H1 (cell line): ENCODE measurements at regions not wholly inside any gene's neighbourhood (a gene's known extent, or its start where the extent isn't known, plus 50 kb on each side); places are given as distances from the start of the nearest gene placed in this dataset.
A peak's percentile ranks its signal among the peaks of the same experiment; 100 is the strongest.

Experiments
- CTCF ChIA-PET: fragments of 300-600 bp; sonication (Branson Sonifier 250); formaldehyde crosslinking; loops from one replicate; lab custom pipeline; 2021; ENCODE audit not compliant: partially characterized antibody; lab: Charles Lee
- POLR2A ChIA-PET: fragments of 300-600 bp; sonication (Branson Sonifier 250); formaldehyde crosslinking; loops from one replicate; lab custom pipeline; 2021; ENCODE audit warnings: inconsistent platforms; ENCODE audit not compliant: partially characterized antibody; lab: Charles Lee
- DNase-seq, 2 experiments: peaks; one replicate each; pipeline versions ENCODE4 v3.0.0 to v3.0.0-alpha.2; 2010 to 2022; ENCODE audit warnings: low spot score in 2 of 2, low read depth in 1 of 2, mixed read lengths in 1 of 2
- FAIRE-seq: peaks from 2 replicates; lab custom pipeline; 2011; peaks lifted over from hg19 to GRCh38; lab: Jason Lieb, UNC
- H2AFZ ChIP-seq: 2 replicates; pipeline ENCODE4 v1.8.1; 2012; ENCODE audit warnings: low read length, inconsistent platforms
- H2AK5ac ChIP-seq: 2 replicates; pipeline ENCODE4 v1.6.1; 2013; ENCODE audit warnings: low read depth, low read length
- H2BK120ac ChIP-seq: replicated peaks from 2 replicates; pipeline ENCODE3; 2013; ENCODE audit warnings: low read depth, low read length, inconsistent platforms
- H2BK12ac ChIP-seq: 2 replicates; pipeline ENCODE4 v1.6.1; 2013; ENCODE audit warnings: low read depth, low read length
- H2BK15ac ChIP-seq: 2 replicates; pipeline ENCODE4 v1.6.1; 2013; ENCODE audit warnings: low read length
- H2BK20ac ChIP-seq: 2 replicates; pipeline ENCODE4 v1.6.1; 2013; ENCODE audit warnings: low read length
- H2BK5ac ChIP-seq: 2 replicates; pipeline ENCODE4 v1.6.1; 2013; ENCODE audit warnings: low read depth, low read length
- H3K14ac ChIP-seq: 2 replicates; pipeline ENCODE4 v1.6.1; 2013; ENCODE audit warnings: inconsistent platforms; ENCODE audit not compliant: insufficient read length
- H3K18ac ChIP-seq: 2 replicates; pipeline ENCODE4 v1.6.1; 2013; ENCODE audit warnings: low read length; ENCODE audit errors: extremely low read depth
- H3K23ac ChIP-seq: 2 replicates; pipeline ENCODE4 v1.6.1; 2013; ENCODE audit warnings: inconsistent platforms; ENCODE audit not compliant: insufficient read length
- H3K23me2 ChIP-seq: 2 replicates; pipeline ENCODE4 v1.6.1; 2013; ENCODE audit warnings: low read depth, low read length
- H3K27ac ChIP-seq: 2 replicates; pipeline ENCODE4 v1.6.1; 2011; ENCODE audit warnings: low read depth, low read length, inconsistent platforms
- H3K27me3 ChIP-seq, 4 experiments: replicated peaks in 1 of 4; 1 replicate in 1 of 4; 2 replicates in 3 of 4; pipeline versions ENCODE4 v1.6.1 to v1.8.1; 2011 to 2013; ENCODE audit warnings: low read length in 3 of 4, mild to moderate bottlenecking in 3 of 4, inconsistent platforms in 2 of 4, mixed read lengths in 2 of 4, moderate library complexity in 1 of 4; ENCODE audit not compliant: control insufficient read depth in 3 of 4, insufficient read depth in 3 of 4; ENCODE audit errors: extremely low read depth in 1 of 4
- H3K36me3 ChIP-seq, 4 experiments: 2 replicates each; pipeline versions ENCODE4 v1.6.1 to v1.8.1; 2011 to 2013; ENCODE audit warnings: mild to moderate bottlenecking in 4 of 4, low read length in 3 of 4, moderate library complexity in 2 of 4, control low read depth in 1 of 4, inconsistent platforms in 1 of 4; ENCODE audit not compliant: insufficient read depth in 4 of 4, control insufficient read depth in 2 of 4
- H3K4ac ChIP-seq: replicated peaks from 2 replicates; pipeline ENCODE3; 2013; ENCODE audit warnings: low read length, low read depth, mixed read lengths, inconsistent platforms; ENCODE audit not compliant: insufficient read length
- H3K4me1 ChIP-seq, 4 experiments: replicated peaks in 1 of 4; 1 replicate in 1 of 4; 2 replicates in 3 of 4; pipeline versions ENCODE4 v1.6.1 to v1.8.1; 2011 to 2013; ENCODE audit warnings: low read length in 3 of 4, inconsistent platforms in 2 of 4, mixed read lengths in 1 of 4; ENCODE audit not compliant: insufficient read depth in 4 of 4, control insufficient read depth in 3 of 4
- H3K4me2 ChIP-seq, 2 experiments: 2 replicates each; pipeline versions ENCODE4 v1.6.1 to v1.8.1; 2011 to 2013; ENCODE audit warnings: low read depth in 2 of 2, low read length in 2 of 2, control low read depth in 1 of 2, inconsistent platforms in 1 of 2, mild to moderate bottlenecking in 1 of 2; ENCODE audit not compliant: insufficient read depth in 1 of 2
- H3K4me3 ChIP-seq, 4 experiments: fragments of 200-600, 300-600 bp in 1 of 4; sonication (generic), shearing (Covaris generic), sonication (Bioruptor Twin) in 1 of 4; 2 replicates each; pipeline versions ENCODE4 v1.5.1 to v1.8.1; 2011 to 2016; ENCODE audit warnings: low read length in 4 of 4, low read depth in 3 of 4, control low read depth in 2 of 4, inconsistent platforms in 2 of 4, mild to moderate bottlenecking in 2 of 4, mixed read lengths in 1 of 4, moderate library complexity in 1 of 4; ENCODE audit not compliant: insufficient read depth in 2 of 4; ENCODE audit errors: extremely low read depth in 1 of 4
- H3K56ac ChIP-seq: replicated peaks from 2 replicates; pipeline ENCODE3; 2013; ENCODE audit warnings: low read depth, mild to moderate bottlenecking, mixed read lengths, low read length, inconsistent platforms; ENCODE audit not compliant: insufficient read length
- H3K79me1 ChIP-seq: 2 replicates; pipeline ENCODE4 v1.6.1; 2013; ENCODE audit warnings: low read depth, low read length, control low read depth
- H3K79me2 ChIP-seq, 2 experiments: 2 replicates each; pipeline versions ENCODE4 v1.6.1 to v1.8.1; 2012 to 2013; ENCODE audit warnings: low read length in 2 of 2, mild to moderate bottlenecking in 2 of 2, inconsistent platforms in 1 of 2; ENCODE audit not compliant: insufficient read depth in 2 of 2, control insufficient read depth in 1 of 2
- H3K9ac ChIP-seq, 4 experiments: replicated peaks in 1 of 4; 1 replicate in 1 of 4; 2 replicates in 3 of 4; pipeline versions ENCODE4 v1.6.1 to v1.8.1; 2011 to 2013; ENCODE audit warnings: low read depth in 3 of 4, low read length in 3 of 4, control low read depth in 2 of 4, mild to moderate bottlenecking in 2 of 4, moderate library complexity in 2 of 4, inconsistent platforms in 1 of 4; ENCODE audit errors: extremely low read depth in 1 of 4
- H3K9me3 ChIP-seq, 2 experiments: 2 replicates each; pipeline versions ENCODE4 v1.6.1 to v1.8.1; 2012 to 2013; ENCODE audit warnings: mild to moderate bottlenecking in 2 of 2, moderate library complexity in 2 of 2, control low read depth in 1 of 2, inconsistent platforms in 1 of 2, low read depth in 1 of 2, low read length in 1 of 2, mixed read lengths in 1 of 2; ENCODE audit not compliant: insufficient read depth in 2 of 2
- H4K20me1 ChIP-seq, 2 experiments: replicated peaks in 1 of 2; 2 replicates each; pipeline versions ENCODE3 to v1.8.1; 2011 to 2013; ENCODE audit warnings: inconsistent platforms in 2 of 2, low read length in 2 of 2, mild to moderate bottlenecking in 1 of 2; ENCODE audit not compliant: insufficient read depth in 2 of 2, control insufficient read depth in 1 of 2
- H4K5ac ChIP-seq: 2 replicates; pipeline ENCODE4 v1.6.1; 2013; ENCODE audit warnings: low read length, low read depth, mixed read lengths, inconsistent platforms; ENCODE audit not compliant: insufficient read length
- H4K8ac ChIP-seq: 2 replicates; pipeline ENCODE4 v1.8.0; 2013; ENCODE audit warnings: mild to moderate bottlenecking, moderate library complexity, low read length, inconsistent platforms; ENCODE audit not compliant: insufficient read depth; ENCODE audit errors: extremely low read depth
- H4K91ac ChIP-seq: replicated peaks from 2 replicates; pipeline ENCODE3; 2013; ENCODE audit warnings: low read length, mixed read lengths, inconsistent platforms; ENCODE audit not compliant: insufficient read length
- ASH2L ChIP-seq: fragments of 200-600, 300-600 bp; sonication (generic); IDR thresholded peaks from one replicate; pipeline ENCODE4 v1.7.1; 2017; ENCODE audit warnings: low read length
- CHD1 ChIP-seq: IDR thresholded peaks from 2 replicates; pipeline ENCODE4 v1.6.1; 2012; ENCODE audit warnings: low read depth, low read length, improper control_type of control experiment
- CHD2 ChIP-seq: IDR thresholded peaks from 2 replicates; pipeline ENCODE4 v1.6.1; 2012; ENCODE audit warnings: low read length, improper control_type of control experiment
- POU5F1 ChIP-seq: IDR thresholded peaks from 2 replicates; pipeline ENCODE4 v1.6.1; 2011; ENCODE audit warnings: low read depth, mild to moderate bottlenecking, low read length, moderate library complexity
- RXRA ChIP-seq: IDR thresholded peaks from 2 replicates; pipeline ENCODE4 v1.6.1; 2011; ENCODE audit warnings: low read depth, mild to moderate bottlenecking, low read length, moderate library complexity; ENCODE audit not compliant: insufficient read depth
- SIN3A ChIP-seq, 2 experiments: IDR thresholded peaks in 1 of 2; conservative IDR thresholded peaks in 1 of 2; 2 replicates each; pipeline ENCODE4 v1.6.1; 2011 to 2012; ENCODE audit warnings: low read length in 2 of 2, improper control_type of control experiment in 1 of 2, low read depth in 1 of 2, mild to moderate bottlenecking in 1 of 2
- SP1 ChIP-seq: IDR thresholded peaks from 2 replicates; pipeline ENCODE4 v1.6.1; 2011; ENCODE audit warnings: low read depth, low read length
- WGBS, 2 experiments: shearing (Covaris generic) in 1 of 2; methylation state at CpG; one replicate each; pipeline versions ENCODE4 v1.1.6 to v1.1.7; 2013 to 2015; ENCODE audit warnings: low lambda C conversion rate in 2 of 2, mixed read lengths in 2 of 2, inconsistent platforms in 1 of 2, low coverage in 1 of 2, missing lambda C conversion rate in 1 of 2; ENCODE audit not compliant: insufficient replicate concordance in 2 of 2, insufficient coverage in 1 of 2, insufficient read length in 1 of 2; ENCODE audit errors: extremely low coverage in 1 of 2, missing lambda C conversion rate in 1 of 2; 5-methylcytosine and 5-hydroxymethylcytosine counted together
- TF ChIP-seq, protein P1 (sequence below): IDR thresholded peaks from 2 replicates; pipeline ENCODE4 v1.6.1; 2012; ENCODE audit warnings: inconsistent platforms

DNA sequence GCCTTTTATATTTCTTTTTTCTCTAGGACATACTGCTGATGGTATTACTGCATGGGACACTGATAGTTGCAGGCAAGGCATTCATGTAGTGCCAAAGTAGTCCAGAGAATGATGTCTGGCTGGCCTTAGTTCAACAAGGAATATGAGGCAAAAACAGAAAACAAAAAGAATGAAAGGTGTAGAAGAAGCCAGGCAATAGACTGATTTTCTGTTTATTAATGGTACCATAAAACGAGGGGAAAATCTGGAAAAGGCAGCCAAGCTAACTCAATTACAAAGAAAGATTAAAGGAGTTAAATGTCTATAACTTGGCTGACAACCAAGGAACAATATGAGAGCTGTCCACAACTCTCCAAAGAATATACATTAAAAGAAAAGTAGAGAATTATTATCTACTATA is 284.9 kb downstream of the ZEB2 start:
- Histone ChIP-seq H3K23me2 (no peaks in the 10 kb centered on the region; the same call in 1 of the 2 replicates), H4K5ac (no peak overlapping the region), H2BK120ac (no peak overlapping the region), H4K91ac (no peak overlapping the region), H3K27ac (no peak overlapping the region), H3K4me3 (no peak overlapping the region), H3K18ac (no peak overlapping the region), H4K8ac (no peak overlapping the region), H2BK5ac (no peak overlapping the region), H3K36me3 (no peaks in the 10 kb centered on the region), H4K20me1 (no peaks in the 10 kb centered on the region), H3K27me3 (no peaks in the 10 kb centered on the region), H3K4me1 (peaks cover 0 to 12% (median 5%) of the 10 kb centered on the region in 4 experiments; a peak in 5 of 7 replicates), H3K79me1 (no peaks in the 10 kb centered on the region), H2AK5ac (no peak overlapping the region), H3K4ac (no peak overlapping the region), H2BK20ac (no peak overlapping the region), H3K9ac (no peak overlapping the region), H3K79me2 (no peaks in the 10 kb centered on the region), H3K23ac (no peak overlapping the region), H3K4me2 (0 out of 4 replicates have a peak overlapping the region, but pooled peaks have one; percentile 14 to 49), H3K14ac (no peak overlapping the region), H2AFZ (no peak overlapping the region), H3K56ac (no peak overlapping the region), H2BK12ac (no peak overlapping the region), H2BK15ac (no peak overlapping the region), H3K9me3 (no peaks in the 10 kb centered on the region)
- WGBS, 2 experiments: 82% methylated on average over 1 of the region's 1 CpG; no CpG with 5 or more reads in 1 of the 2 experiments
- TF ChIP-seq, protein P1, sequence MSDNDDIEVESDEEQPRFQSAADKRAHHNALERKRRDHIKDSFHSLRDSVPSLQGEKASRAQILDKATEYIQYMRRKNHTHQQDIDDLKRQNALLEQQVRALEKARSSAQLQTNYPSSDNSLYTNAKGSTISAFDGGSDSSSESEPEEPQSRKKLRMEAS: no peak
- TF ChIP-seq CHD2: no peak
- no peak for TF ChIP-seq POU5F1
- TF ChIP-seq SIN3A (conservative IDR thresholded peaks at IDR 0.05 in 1 of 2, IDR thresholded peaks at IDR 0.05 in 1 of 2; ENCODE audit: low read depth in 1 of 2, low read length in 2 of 2): no peak
- TF ChIP-seq ASH2L: no peak
- no peak for TF ChIP-seq RXRA
- no peak for TF ChIP-seq CHD1
- TF ChIP-seq SP1: no peak
- FAIRE-seq (no peak), DNase-seq (no peak)
- ChIA-PET CTCF (no interaction called here), POLR2A (interaction anchor here (1.0 kb wide), 1 partner anchor 10 kb away, joined by 3 read pairs; no protein-coding TSS in a partner anchor)
